LNCAP (cell line): ENCODE measurements at regions not wholly inside any gene's neighbourhood (a gene's known extent, or its start where the extent isn't known, plus 50 kb on each side); places are given as distances from the start of the nearest gene placed in this dataset.

Source experiments
- TF ChIP-seq, protein P1 (sequence below): fragments of 450-650 bp; IDR thresholded peaks from 2 replicates; pipeline ENCODE4 v1.5.1; 2017; ENCODE audit warnings: mild to moderate bottlenecking

DNA sequence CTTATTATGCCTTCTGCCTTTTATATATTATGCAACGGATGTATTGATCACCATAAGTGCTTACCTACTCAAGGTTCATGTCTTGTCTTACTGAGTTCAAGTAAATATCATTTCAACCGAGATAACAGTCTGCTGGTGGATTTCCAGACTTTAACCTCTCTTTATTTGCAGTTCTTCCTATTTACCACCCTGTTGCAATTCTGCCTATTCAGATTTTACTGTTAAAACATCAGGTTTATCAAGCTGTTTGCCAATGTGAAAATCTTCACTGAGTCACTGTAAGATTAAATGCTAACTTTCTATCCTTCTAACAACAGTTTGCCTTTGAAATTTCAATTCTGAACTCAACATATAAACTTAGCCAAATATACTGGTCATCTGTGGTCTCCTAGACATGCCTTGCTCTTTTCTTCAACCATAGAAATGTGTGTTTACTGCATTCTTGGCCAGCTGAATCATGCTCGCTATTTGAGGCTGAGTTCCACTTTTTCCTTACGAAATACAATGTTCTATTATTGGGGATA lies 471.7 kb upstream of the RORB start:
- TF ChIP-seq, protein P1, sequence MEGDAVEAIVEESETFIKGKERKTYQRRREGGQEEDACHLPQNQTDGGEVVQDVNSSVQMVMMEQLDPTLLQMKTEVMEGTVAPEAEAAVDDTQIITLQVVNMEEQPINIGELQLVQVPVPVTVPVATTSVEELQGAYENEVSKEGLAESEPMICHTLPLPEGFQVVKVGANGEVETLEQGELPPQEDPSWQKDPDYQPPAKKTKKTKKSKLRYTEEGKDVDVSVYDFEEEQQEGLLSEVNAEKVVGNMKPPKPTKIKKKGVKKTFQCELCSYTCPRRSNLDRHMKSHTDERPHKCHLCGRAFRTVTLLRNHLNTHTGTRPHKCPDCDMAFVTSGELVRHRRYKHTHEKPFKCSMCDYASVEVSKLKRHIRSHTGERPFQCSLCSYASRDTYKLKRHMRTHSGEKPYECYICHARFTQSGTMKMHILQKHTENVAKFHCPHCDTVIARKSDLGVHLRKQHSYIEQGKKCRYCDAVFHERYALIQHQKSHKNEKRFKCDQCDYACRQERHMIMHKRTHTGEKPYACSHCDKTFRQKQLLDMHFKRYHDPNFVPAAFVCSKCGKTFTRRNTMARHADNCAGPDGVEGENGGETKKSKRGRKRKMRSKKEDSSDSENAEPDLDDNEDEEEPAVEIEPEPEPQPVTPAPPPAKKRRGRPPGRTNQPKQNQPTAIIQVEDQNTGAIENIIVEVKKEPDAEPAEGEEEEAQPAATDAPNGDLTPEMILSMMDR = no peak

DNA sequence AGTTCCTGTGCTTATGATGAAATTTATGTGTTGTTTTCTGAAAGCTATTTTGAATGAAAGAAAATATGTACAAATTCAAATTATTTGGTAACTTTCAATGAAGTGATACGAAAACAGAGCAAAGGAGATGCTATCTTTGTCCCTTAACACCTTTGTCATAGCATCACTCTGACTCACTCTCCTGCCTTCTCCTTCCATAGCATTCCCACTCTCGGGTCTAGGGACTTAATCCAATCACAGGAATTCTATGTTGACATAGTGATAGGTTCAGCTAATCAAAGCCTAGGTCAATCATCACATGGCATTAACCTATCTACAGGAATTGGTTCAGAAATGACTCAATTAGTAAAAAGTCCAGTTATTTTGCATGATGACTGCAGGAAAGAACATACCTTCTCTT lies 464.7 kb upstream of the RORB start:
- TF ChIP-seq, protein P1 = no peak

DNA sequence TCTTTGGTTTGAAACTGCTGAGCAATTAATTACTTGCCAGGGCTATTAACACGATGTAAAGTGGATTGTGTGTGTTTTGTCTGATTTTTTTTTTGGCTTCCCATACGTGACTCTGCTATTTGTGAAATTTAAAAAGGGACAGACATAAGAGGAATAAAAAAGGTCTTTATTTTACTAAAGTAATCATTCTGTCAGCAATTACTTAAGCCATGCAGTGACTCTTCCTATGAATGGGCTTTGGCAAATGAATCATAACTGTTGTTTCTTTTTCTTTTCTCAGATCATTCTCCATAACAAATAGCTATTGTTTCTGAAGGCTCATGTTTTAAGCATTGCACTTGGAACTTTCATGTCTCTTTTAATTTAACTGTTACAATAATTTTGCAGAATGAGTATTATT lies 461.3 kb upstream of the RORB start:
- TF ChIP-seq, protein P1 = no peak

DNA sequence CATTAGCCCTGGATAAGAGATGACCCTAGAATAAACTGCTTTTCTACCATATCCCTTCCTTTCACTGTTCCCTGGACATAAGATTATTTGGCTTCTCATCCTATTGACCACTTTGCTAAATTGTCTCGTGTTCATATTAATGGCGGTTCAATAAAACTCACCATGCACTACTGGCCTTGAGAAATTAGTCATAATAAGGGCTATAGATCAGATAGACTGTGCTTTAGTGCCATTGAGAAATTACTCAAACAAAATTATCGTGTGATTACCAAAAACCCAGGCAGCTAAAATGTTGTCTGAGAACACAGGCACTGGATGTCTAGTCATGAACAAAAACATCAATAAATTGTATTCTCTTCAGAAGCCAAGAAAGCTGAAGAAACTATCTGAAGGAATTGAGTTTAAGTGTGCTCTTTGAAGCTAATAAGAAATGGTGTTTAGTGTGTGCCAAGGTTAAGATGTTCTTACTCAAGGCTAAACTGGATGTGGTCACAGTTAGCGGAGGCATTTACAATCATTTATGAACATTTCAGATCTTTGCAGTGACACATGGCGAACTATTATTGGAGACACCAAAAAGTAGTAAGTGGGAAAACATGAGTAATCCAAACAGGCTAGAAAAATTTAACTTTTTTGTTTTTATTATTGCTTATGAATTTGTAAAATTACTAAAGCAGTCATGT lies 460.4 kb upstream of the RORB start:
- TF ChIP-seq, protein P1 = no peak

DNA sequence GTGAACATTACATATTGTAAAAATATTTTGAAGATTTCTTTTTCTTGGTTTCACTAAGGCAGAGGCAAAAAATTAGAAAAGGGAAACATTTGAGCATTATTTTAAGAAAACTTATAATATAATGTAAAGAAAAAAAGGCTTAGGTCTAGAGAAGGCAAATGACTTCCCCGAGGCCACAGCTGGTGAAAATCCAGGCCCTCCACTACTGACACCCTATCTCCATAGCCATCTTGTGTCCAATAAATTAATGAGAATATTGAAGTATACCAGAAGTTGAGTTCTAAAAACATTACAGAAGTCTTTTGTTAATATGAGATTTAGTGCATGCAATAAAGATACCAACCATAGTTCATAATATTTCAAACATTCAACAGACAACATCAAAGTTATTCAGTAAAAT lies 459.9 kb upstream of the RORB start:
- TF ChIP-seq, protein P1 = no peak

DNA sequence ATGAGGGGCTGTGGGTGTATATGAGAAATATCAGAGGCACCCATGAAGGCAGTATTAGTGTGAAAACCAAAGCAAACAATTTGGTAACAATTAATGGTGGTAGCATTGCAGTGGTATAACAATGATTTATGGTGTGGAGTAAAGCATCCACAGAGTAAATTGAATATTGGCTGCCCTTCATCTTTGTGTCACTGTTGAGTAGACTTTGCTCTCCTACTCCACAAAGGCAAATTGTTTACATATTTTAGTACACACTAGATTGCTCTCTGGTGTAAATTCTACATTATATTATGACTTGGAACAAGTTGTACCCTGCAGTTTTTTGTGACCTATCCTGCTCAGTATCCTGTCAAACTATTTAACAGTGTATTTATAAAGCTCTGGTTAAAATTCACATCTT lies 455.5 kb upstream of the RORB start:
- TF ChIP-seq, protein P1 = no peak

DNA sequence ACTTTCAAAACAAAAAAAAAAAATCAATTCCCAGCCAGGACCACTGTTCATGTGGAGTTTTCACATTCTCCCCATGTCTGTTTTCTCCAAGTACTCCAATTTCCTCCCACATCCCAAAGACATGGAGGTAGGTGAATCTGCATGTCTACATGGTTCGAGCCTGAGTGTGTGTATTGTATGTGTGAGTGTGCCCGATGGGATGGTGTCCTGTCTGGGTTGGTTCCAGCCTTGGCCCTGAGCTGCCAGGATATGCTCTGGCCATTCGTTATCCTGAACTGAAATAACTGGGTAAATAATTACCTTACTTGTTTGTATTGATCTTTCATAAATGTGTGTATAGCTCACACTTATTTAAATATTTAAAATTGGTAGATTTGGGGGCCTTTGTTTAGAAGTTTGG lies 452.3 kb upstream of the RORB start:
- TF ChIP-seq, protein P1 = no peak

DNA sequence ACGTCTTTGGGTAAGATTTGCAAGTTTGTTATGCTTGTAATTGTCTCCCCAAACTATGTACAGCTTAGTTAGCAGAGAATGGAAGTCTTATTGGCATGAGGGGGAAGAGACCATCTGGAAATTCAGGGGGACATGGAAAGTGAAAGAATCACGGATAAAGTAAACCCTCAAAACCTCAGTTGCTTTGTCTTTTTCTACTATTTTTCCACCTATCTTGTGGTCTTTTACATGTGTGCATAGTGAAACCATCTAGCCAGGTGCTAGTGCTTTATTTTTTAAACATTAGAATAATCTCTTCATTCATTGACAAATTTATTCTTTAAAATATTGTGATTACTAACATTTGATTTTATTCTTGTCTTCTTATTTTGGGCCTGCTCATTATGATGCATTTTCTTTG lies 441.1 kb upstream of the RORB start:
- TF ChIP-seq, protein P1 = no peak
